Panc1 (cell line): ENCODE measurements at regions not wholly inside any gene's neighbourhood (a gene's known extent, or its start where the extent isn't known, plus 50 kb on each side); places are given as distances from the start of the nearest gene placed in this dataset.

ENCODE experiments used
- ATAC-seq: fragments of 200-7000 bp; cut with Tn5 transposase; 2 replicates; pipeline ENCODE4 v1.9.1; 2020; ENCODE audit warnings: mild to moderate bottlenecking, moderate library complexity
- BruUV-seq: library from RNA; stranded (reverse); fragments of 400-500 nt; replicated peaks from 2 replicates; lab custom pipeline; 2021; lab: Mats Ljungman, UMichigan
- CTCF ChIA-PET: fragments of 300-600 bp; sonication (Branson Sonifier 250); formaldehyde crosslinking; loops from one replicate; lab custom pipeline; 2022; ENCODE audit warnings: antibody characterized with exemption; lab: Charles Lee
- POLR2A ChIA-PET: fragments of 300-600 bp; sonication (Branson Sonifier 250); formaldehyde crosslinking; loops from one replicate; lab custom pipeline; 2022; ENCODE audit warnings: antibody characterized with exemption; lab: Charles Lee
- DNase-seq: peaks from one replicate; pipeline ENCODE4 v3.0.0-alpha.2; 2010; ENCODE audit warnings: low read depth, low spot score
- H3K27ac ChIP-seq: 2 replicates; pipeline ENCODE4 v1.5.1; 2011; ENCODE audit warnings: mild to moderate bottlenecking, low read length, inconsistent platforms
- H3K27me3 ChIP-seq: fragments of 200-500 bp; sonication (Bioruptor generic); 2 replicates; pipeline ENCODE4 v1.6.0; 2014; ENCODE audit warnings: low read length, inconsistent platforms; ENCODE audit not compliant: control insufficient read depth, insufficient read depth
- H3K36me3 ChIP-seq: fragments of 200-500 bp; sonication (Bioruptor generic); 2 replicates; pipeline ENCODE4 v1.5.1; 2014; ENCODE audit warnings: inconsistent platforms, mild to moderate bottlenecking, low read length, moderate library complexity; ENCODE audit not compliant: control insufficient read depth, insufficient read depth
- H3K4me1 ChIP-seq: 2 replicates; pipeline ENCODE4 v1.5.1; 2011; ENCODE audit warnings: inconsistent platforms, mild to moderate bottlenecking, low read length, moderate library complexity; ENCODE audit not compliant: control insufficient read depth, insufficient read depth
- H3K4me3 ChIP-seq, 2 experiments: 2 replicates each; pipeline ENCODE4 v1.5.1; 2011 to 2012; ENCODE audit warnings: low read depth in 2 of 2, low read length in 2 of 2, mild to moderate bottlenecking in 2 of 2, inconsistent platforms in 1 of 2, moderate library complexity in 1 of 2
- H3K9me3 ChIP-seq: fragments of 200-500 bp; sonication (Bioruptor generic); 2 replicates; pipeline ENCODE4 v1.5.1; 2014; ENCODE audit warnings: low read depth, mild to moderate bottlenecking, inconsistent platforms, low read length, moderate library complexity; ENCODE audit not compliant: control insufficient read depth, insufficient read depth
- CTCF ChIP-seq: fragments of 450-650 bp; IDR thresholded peaks from 2 replicates; pipeline ENCODE4 v1.5.1; 2017; ENCODE audit warnings: mild to moderate bottlenecking
- POLR2AphosphoS5 ChIP-seq: IDR thresholded peaks from 2 replicates; pipeline ENCODE4 v1.6.1; 2012; ENCODE audit warnings: mild to moderate bottlenecking, low read depth, low read length, moderate library complexity
- REST ChIP-seq, 2 experiments: IDR thresholded peaks; 2 replicates each; pipeline ENCODE4 v1.6.1; 2011 to 2012; ENCODE audit warnings: low read depth in 2 of 2, control low read depth in 1 of 2, low read length in 1 of 2, mild to moderate bottlenecking in 1 of 2, moderate library complexity in 1 of 2; ENCODE audit not compliant: insufficient read depth in 1 of 2
- SIN3A ChIP-seq: IDR thresholded peaks from 2 replicates; pipeline ENCODE4 v1.6.1; 2012; ENCODE audit warnings: low read depth, mild to moderate bottlenecking, low read length, moderate library complexity, borderline replicate concordance; ENCODE audit not compliant: insufficient read depth
- TCF7L2 ChIP-seq: IDR thresholded peaks from 2 replicates; pipeline ENCODE4 v1.6.1; 2011; ENCODE audit warnings: mild to moderate bottlenecking, low read depth, low read length, inconsistent platforms
- in situ Hi-C: cut with HindIII; loops from 2 replicates; pipeline ENCODE4 v1.10.0; 2016; ENCODE audit warnings: low sequenced_read_pairs, low pct_unique_long_range_greater_than_20kb
- intact Hi-C: fragments of 100-400 bp; cut with micrococcal nuclease; formaldehyde crosslinking; loops from one replicate; pipeline ENCODE4 v1.10.0; 2022; ENCODE audit not compliant: unreplicated experiment

GRCh38 chr10:131456411-131456810 lies 144.9 kb upstream of the TCERG1L start:
- TF ChIP-seq CTCF (no peak), POLR2AphosphoS5 (no peak), TCF7L2 (no peak), SIN3A (no peak), REST (IDR thresholded peaks at IDR 0.05; ENCODE audit: insufficient read depth in 1 of 2, low read depth in 2 of 2, low read length in 1 of 2) (no peak)
- intact Hi-C loops: loop anchor here (10.0 kb wide), 1 partner anchor 328 kb away; no protein-coding TSS in a partner anchor

GRCh38 chr10:131461093-131461492 lies 149.6 kb upstream of the TCERG1L start:
- in situ Hi-C loops (no loop called here), intact Hi-C loops (no loop called here)
- Histone ChIP-seq H3K27ac (no peak overlapping the region), H3K4me1 (no peaks in the 10 kb centered on the region), H3K4me3 (no peak overlapping the region), H3K36me3 (no peaks in the 10 kb centered on the region), H3K27me3 (peaks cover 54% of the 10 kb centered on the region), H3K9me3 (no peaks in the 10 kb centered on the region)
- ATAC-seq (no peak), DNase-seq (no peak)
- TF ChIP-seq SIN3A: no peak
- no peak for TF ChIP-seq CTCF
- TF ChIP-seq POLR2AphosphoS5: no peak
- TF ChIP-seq REST (IDR thresholded peaks at IDR 0.05; ENCODE audit: insufficient read depth in 1 of 2, low read depth in 2 of 2, low read length in 1 of 2): no peak
- no peak for TF ChIP-seq TCF7L2
- BruUV-seq: no TSS peak
- ChIA-PET POLR2A (no interaction called here), CTCF (no interaction called here)

More at GRCh38 chr10:131456411-131456810, 144.9 kb upstream of the TCERG1L start:
- no peaks in the 10 kb centered on the region for H3K9me3 ChIP-seq
- no peaks in the 10 kb centered on the region for H3K36me3 ChIP-seq
- ChIA-PET POLR2A (no interaction called here), CTCF (no interaction called here)
- in situ Hi-C loops: no loop called here
- H3K27me3 ChIP-seq: peaks cover 44% of the 10 kb centered on the region
- BruUV-seq: no TSS peak
- no peak for ATAC-seq
- no peak for DNase-seq
- no peak overlapping the region for H3K27ac ChIP-seq
- H3K4me3 ChIP-seq: no peak overlapping the region
- no peaks in the 10 kb centered on the region for H3K4me1 ChIP-seq
